Kidney (tissue), 13 donors: ENCODE measurements at regions not wholly inside any gene's neighbourhood (a gene's known extent, or its start where the extent isn't known, plus 50 kb on each side); places are given as distances from the start of the nearest gene placed in this dataset.

Source experiments
- DNase-seq, 5 donors: peaks; one replicate each; pipeline ENCODE4 v3.0.0-alpha.2; 2013 to 2020
- FAIRE-seq: peaks from 2 replicates; lab custom pipeline; 2012; peaks lifted over from hg19 to GRCh38; lab: Jason Lieb, UNC
- H3K27ac ChIP-seq, 2 donors: one replicate each; pipeline ENCODE4 v1.7.0; 2013; ENCODE audit warnings: low read depth in 2 of 2, low read length in 2 of 2, inconsistent platforms in 1 of 2
- H3K27me3 ChIP-seq: one replicate; pipeline ENCODE4 v1.7.1; 2013; ENCODE audit warnings: low read length, inconsistent platforms; ENCODE audit not compliant: control insufficient read depth, insufficient read depth
- H3K36me3 ChIP-seq, 3 donors: one replicate each; pipeline versions ENCODE4 v1.7.0 to v1.7.1; 2013; ENCODE audit warnings: low read length in 3 of 3, control low read depth in 1 of 3, inconsistent platforms in 1 of 3; ENCODE audit not compliant: insufficient read depth in 3 of 3, control insufficient read depth in 2 of 3
- H3K4me1 ChIP-seq, 3 donors: one replicate each; pipeline versions ENCODE4 v1.7.0 to v1.7.1; 2013; ENCODE audit warnings: low read length in 3 of 3, inconsistent platforms in 1 of 3, low read depth in 1 of 3; ENCODE audit not compliant: control insufficient read depth in 2 of 3, insufficient read depth in 2 of 3
- H3K4me3 ChIP-seq, 3 donors: one replicate each; pipeline versions ENCODE4 v1.7.0 to v1.8.1; 2013; ENCODE audit warnings: low read length in 3 of 3, control low read depth in 1 of 3, inconsistent platforms in 1 of 3
- H3K9ac ChIP-seq, 3 donors: one replicate each; pipeline versions ENCODE4 v1.7.0 to v1.7.1; 2013; ENCODE audit warnings: low read length in 3 of 3, control low read depth in 1 of 3, inconsistent platforms in 1 of 3
- H3K9me3 ChIP-seq, 3 donors: one replicate each; pipeline versions ENCODE4 v1.7.0 to v1.7.1; 2013; ENCODE audit warnings: low read length in 3 of 3, control low read depth in 1 of 3, inconsistent platforms in 1 of 3; ENCODE audit not compliant: control insufficient read depth in 2 of 3, insufficient read depth in 1 of 3
- CTCF ChIP-seq: IDR thresholded peaks from 3 replicates; pipeline ENCODE4 v1.5.1; 2012; ENCODE audit warnings: mild to moderate bottlenecking, moderate library complexity, borderline replicate concordance; ENCODE audit not compliant: insufficient read depth; ENCODE audit errors: extremely low read depth
- intact Hi-C: fragments of 100-400 bp; cut with DNase I; formaldehyde crosslinking; loops from one replicate; pipeline ENCODE4 v1.11.1; 2022
- donor health status: control.
- donor health status: control.
- donor health status: control.
- donor health status: control.
- donor health status: control.
- donor health status: DM: yes; HTN: yes; CAD: no.
- donor health status: Normal renal cell carcinoma (clear cell type).

- Histone ChIP-seq H3K27ac (no peak overlapping the region), H3K4me1 (no peaks in the 10 kb centered on the region), H3K9ac (no peak overlapping the region), H3K27me3 (no peaks in the 10 kb centered on the region), H3K4me3 (no peak overlapping the region), H3K9me3 (no peaks in the 10 kb centered on the region), H3K36me3 (no peaks in the 10 kb centered on the region)
- intact Hi-C loops = no loop called here
- FAIRE-seq = no peak
- TF ChIP-seq CTCF = no peak
- DNase-seq = no peak
Measured at GRCh38 chr5:145161391-145161790, 673.8 kb downstream of the PRELID2 start.

GRCh38 chr5:145160679-145161078 lies 674.5 kb downstream of the PRELID2 start:
- H3K4me1 ChIP-seq = no peaks in the 10 kb centered on the region
- intact Hi-C loops = no loop called here
- no peak overlapping the region for H3K9ac ChIP-seq
- no peaks in the 10 kb centered on the region for H3K27me3 ChIP-seq
- H3K9me3 ChIP-seq = no peaks in the 10 kb centered on the region
- no peak for TF ChIP-seq CTCF
- H3K27ac ChIP-seq = no peak overlapping the region
- no peak for FAIRE-seq
- H3K36me3 ChIP-seq = no peaks in the 10 kb centered on the region
- H3K4me3 ChIP-seq = no peak overlapping the region
- no peak for DNase-seq

- Histone ChIP-seq H3K36me3 (no peaks in the 10 kb centered on the region), H3K4me1 (no peaks in the 10 kb centered on the region), H3K4me3 (no peak overlapping the region), H3K9me3 (no peaks in the 10 kb centered on the region), H3K27me3 (no peaks in the 10 kb centered on the region), H3K9ac (no peak overlapping the region), H3K27ac (no peak overlapping the region)
- TF ChIP-seq CTCF = no peak
- intact Hi-C loops = no loop called here
- no peak for FAIRE-seq
- DNase-seq = no peak
Measured at GRCh38 chr5:145158730-145159129, 676.4 kb downstream of the PRELID2 start.

- no peak for TF ChIP-seq CTCF
Measured at GRCh38 chr5:145157841-145158240, 677.3 kb downstream of the PRELID2 start.

More at GRCh38 chr5:145157841-145158240, 677.3 kb downstream of the PRELID2 start:
- Histone ChIP-seq H3K9me3 (no peaks in the 10 kb centered on the region), H3K4me3 (no peak overlapping the region), H3K27ac (no peak overlapping the region), H3K9ac (no peak overlapping the region), H3K36me3 (no peaks in the 10 kb centered on the region), H3K27me3 (no peaks in the 10 kb centered on the region), H3K4me1 (no peaks in the 10 kb centered on the region)
- FAIRE-seq (no peak), DNase-seq (no peak)
- intact Hi-C loops = no loop called here
